ENCODE measurements at regions not wholly inside any gene's neighbourhood (a gene's known extent, or its start where the extent isn't known, plus 50 kb on each side); places are given as distances from the start of the nearest gene placed in this dataset.

DNA sequence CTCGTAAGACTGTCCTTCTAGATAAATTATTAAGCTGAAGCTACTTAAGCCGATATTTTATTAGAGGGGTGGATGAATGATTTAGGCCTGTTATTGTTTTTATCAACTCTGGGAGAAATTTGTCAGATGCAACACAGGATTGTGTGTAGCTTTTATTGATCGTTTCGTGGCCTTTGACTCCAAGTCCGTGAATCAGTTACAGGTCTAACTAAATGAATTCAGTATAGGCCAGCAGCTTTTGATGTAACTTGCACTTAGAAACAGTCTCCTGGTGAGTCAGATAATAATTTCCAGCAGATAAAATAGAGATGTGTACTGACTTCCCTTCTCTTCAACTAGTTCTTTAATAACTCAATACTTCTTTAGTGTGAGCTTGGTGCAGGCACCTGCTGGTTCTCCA is 341.7 kb upstream of the SMIM30 start:
- DNase-seq (ENCODE audit: low spot score): no peak

DNA sequence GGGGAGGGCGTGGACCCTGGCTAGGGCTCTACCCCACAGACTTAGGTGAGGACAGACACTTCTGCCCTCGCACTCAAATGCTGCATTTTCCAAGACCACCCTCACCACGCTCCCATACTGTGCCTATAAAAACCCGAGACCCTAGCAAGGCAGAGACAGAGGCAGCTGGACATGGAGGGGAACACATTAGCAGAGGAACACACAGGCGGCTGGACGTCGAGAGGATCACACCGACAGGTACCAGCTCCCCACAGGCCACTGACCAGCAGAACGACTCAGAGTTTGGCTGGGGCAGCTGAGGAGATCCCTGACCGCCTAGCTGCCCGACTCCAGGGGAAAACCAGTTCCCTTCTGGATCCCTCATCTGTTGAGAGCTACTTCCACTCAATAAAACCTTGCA is 338.2 kb upstream of the SMIM30 start:
- no peak for DNase-seq (ENCODE audit: low spot score)

DNA sequence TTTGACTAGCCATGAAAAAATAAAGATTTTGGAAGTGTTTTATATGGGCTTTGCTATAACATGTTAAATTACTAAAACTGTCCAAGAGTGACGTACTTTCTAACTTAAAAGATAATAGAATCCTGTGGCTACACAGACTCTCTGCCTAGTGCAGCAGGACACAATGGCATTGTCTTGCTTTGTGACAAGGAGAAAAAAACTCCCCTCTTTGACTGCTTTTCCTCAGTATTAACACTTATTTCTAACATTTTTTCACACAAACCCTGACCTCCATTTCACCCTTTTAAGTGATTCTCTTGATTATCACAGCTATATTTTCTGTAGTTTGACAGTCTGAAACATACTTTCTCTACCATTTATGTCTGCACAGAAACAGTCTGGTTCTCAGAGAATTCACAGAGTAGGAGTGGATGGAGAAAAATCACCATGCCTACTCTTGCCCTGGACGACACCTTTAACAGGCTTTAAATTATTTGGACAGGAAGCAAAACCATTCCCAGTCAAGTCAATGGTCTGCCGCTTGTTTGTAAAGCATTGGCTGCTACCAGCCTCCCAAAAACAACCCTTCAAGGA is 336.3 kb upstream of the SMIM30 start:
- DNase-seq (ENCODE audit: low spot score): no peak

DNA sequence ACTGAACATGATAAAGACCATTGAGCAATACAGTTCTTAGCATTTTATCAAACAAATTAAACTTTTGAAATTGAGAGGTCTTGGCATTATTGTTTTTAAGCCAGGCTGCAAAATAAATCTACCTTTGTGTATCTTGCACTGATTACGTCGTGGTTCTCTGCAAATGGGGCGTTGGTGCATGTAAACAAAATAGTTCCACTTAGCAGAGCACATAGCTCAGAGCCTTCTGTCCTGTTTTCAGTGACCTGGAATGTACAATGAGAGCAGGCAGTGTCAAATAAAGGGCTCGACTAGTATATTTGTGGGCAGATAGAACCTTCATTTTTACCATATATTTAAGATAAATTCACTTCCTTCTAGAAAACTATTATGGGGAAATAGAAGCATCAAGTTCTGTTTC is 333.9 kb upstream of the SMIM30 start:
- no peak for DNase-seq (ENCODE audit: low spot score)

DNA sequence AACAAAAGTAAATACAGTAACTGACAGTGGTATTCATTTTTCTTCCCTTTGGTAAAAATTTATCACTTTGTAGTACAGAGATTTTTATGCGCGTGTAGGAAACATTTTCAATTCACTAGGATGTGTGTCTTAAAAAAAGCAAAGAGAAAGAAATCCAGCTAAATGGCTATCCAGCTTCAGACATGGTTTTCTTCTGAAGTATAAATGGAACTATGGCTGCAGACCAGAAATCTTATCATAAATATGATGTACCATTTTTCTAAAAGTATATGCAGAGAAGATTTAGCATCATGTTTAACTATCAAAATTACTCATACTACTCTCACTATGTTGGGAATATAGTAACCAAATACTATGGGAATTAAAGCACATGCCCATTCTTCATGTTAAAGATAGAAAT is 328.4 kb upstream of the SMIM30 start:
- no peak for DNase-seq (ENCODE audit: low spot score)

DNA sequence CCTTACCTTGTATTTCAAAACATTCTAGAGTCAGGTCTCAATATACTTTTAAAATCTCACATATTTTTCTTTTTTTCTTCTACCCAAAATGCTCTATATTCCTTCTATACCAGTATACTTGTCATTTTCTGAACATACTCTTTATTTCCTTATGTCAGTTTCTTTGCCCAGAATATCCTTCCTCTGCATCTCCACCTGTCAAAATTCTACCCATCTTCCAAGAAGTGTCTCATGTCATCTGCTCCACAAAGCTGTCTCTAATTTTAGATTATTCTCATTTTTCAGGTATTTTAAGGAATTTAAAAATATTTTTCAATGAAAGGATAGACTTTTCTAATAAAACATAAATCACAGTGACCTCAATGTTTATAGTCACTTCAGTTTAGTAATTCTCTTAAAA is 328.0 kb upstream of the SMIM30 start:
- no peak for DNase-seq (ENCODE audit: low spot score)

DNA sequence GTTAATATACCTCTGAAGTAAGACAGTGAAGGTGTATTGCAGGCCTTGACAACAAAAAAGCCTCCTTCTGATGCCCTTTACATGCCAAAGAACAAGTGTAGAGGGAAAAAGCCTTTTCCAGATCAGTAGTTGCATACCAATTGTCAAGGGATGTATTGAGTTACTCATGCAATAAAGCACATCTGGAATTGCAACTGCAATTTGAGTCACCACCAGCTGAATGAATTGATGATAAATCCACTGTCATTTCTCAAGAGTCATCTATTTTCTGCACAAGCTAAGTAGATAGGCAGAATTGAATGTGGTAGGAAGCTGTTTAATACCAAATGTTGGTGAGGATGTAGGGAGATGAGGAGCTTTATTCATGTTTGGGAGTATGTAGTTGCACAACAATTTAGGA is 325.9 kb upstream of the SMIM30 start:
- DNase-seq (ENCODE audit: low spot score): no peak

DNA sequence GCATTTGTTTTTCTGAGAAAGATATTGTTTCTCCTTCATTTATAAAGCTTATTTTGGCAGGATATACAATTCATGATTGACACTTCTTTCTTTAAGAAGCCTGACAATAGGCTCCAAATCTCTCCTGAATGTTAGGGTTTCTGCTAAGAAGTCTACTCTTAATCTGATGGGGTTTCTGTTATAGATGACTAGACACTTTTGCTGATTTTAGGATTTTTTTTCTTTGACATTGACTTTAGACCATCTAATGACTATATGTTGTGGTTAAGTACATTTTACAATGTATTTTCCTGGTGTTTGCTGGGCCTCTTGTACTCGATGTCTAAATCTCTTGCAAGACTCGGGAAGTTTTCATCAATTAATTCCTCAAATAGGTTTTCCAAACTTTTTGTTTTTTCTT is 321.8 kb upstream of the SMIM30 start:
- DNase-seq (ENCODE audit: low spot score): no peak

DNA sequence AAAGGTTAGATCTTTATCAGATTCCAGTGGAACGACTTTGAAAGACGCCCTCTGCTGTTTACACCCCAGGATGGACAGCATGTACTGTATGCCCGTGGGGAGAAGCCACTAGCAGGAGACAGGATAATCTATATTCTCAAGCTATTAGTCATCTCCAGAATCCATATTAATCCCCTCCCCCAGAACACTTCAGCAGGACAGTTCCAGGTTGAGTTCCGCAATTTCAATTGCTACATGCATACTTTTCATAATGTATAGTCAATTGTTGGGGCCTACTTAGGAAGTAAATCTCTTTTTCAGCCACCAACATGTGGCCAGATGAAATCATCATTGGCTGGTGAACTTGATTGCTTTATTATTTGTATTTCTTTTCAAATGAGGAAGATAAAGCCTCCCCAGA is 313.1 kb upstream of the SMIM30 start:
- DNase-seq (ENCODE audit: low spot score): no peak

DNA sequence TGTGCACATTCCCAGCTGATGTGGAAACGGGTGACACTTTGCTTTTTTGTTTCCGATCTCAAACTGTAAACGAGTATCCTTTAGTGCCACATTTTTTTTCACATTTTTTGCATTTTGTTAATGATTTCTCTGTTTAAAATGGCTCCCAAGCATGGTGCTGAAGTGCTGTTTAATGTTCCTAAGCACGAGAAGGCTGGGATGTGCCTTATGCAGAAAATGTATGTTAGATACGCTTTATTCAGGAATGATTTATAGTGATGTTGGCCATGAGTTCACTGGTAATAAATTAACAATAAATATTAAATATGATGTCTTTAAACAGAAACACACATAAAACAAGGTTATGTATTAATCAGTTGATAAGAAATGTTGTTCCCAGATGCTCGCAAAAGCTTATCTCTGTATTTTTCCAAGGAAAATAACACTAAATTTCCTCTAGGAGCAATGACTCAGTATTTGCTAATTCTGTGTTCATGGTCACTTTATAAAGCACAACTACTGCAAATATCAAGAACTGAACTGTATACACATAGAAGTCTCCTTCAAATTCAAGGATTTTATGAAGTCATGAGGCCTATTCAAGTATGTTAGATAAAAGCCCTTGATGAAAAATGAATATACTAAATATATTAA is 305.9 kb upstream of the SMIM30 start:
- DNase-seq (ENCODE audit: low spot score): no peak

DNA sequence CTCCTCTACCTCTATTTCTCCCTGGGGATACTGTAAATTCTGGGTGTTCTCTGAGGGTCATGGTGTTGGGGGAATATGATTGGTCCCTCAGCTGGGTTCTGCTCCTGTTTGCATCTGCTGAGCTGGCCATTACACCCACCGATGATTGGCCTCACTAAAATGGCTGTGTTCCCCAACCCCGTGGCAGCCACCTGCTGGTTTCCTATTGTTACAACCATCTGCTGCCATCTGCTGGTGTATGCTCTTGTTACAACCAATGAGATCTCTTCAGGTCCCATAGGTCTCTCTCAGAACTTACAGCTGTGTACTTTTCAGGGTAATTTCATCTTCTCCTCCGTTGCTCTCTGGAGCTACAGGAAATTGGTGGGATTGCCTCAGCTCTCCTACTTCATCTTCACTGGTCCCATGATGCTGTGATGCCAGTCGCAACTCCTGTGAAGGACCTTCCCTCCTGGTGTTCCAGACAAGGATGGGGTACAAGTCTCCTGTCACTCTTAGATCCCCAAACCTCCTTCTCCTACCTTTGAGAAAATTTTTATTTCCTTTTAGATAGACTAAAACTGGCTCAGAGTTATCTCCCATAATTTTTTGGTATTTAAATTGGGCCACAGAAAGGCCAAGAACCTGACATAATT is 303.5 kb upstream of the SMIM30 start:
- peak; percentile 86 for DNase-seq (ENCODE audit: low spot score)

DNA sequence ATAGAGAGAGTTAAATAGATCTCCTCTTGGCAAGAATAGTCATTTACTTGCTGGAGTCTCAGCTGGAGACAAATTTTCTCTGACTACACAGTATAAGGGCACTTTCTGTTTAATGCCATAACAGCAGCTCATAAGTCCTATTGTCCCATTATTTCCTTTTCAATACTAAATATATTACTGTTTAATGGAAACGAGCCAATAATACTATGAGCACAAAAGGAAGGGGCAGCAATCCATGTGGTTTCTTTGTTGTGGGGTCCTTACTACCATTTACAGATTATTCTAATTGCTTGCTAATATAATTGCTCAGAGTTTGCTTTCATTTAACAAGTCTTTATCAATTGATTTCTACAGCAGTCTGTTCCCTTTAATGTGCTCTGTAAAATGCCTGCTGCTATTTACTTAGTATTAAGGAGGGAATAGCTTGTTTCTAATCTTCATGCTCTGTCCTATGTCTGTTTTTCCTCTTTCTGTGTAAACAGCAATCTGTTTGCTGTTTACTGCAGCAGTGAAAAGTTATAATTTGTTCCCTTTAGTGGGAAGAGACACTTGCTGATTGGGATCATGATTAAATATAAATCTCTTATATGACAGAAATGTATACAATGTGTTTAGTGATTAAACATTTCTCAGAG is 296.2 kb upstream of the SMIM30 start:
- no peak for DNase-seq (ENCODE audit: low spot score)

DNA sequence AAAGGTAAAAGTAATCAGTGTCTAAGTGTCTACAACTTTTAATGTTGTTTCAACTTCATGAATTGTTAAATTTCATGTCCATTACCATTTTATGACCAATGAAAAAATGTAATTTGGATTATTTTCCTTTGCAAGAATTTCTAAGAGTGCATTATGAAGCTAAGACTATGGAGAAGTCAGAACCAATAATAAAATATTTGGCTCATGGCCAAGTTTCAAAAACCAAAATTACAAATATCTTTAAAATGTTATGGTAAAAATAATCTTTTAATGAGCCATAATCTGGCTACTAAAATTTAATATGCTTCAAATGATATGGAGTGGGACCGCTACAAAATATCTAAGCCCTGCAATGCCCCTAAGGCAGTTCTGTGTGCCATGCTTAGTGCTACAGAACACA is 294.1 kb upstream of the SMIM30 start:
- no peak for DNase-seq (ENCODE audit: low spot score)

DNA sequence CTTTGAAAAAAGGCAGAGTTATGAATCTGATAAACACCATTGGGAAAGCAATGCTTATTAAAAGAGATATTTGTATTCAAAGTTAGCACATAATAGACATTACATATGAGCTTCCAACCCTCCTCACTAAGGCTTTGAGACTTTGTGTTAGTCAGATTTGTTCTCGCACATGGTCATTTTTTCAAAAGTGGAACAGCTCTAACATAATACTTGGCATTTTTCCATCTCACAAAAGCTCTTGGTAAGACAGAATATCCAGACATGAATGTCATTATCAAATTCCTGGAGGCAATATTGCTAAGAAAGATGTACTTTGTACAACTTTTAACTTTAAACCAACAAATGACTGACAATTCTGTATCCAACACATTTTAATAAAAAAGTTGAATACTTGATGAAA is 292.4 kb upstream of the SMIM30 start:
- DNase-seq (ENCODE audit: low spot score): no peak

DNA sequence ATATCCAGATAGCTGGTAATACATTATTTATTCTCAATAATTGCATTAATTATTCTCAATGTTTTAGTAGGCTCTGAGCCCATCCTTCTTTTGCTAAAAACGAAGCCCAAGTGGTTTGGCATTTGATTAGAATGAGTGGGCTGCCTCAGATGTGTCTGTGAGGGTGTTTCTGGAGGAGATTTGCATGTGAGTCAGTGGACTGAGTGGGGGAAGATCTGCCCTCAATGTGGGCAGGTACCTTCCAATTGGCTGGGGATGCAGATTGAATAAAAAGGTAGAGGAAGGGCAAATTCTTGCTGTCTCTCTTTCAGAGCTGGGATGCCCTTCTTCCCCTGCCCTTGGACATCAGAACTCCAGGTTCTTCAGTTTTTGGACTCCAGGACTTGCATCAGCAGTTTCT is 290.6 kb upstream of the SMIM30 start:
- no peak for DNase-seq (ENCODE audit: low spot score)

DNA sequence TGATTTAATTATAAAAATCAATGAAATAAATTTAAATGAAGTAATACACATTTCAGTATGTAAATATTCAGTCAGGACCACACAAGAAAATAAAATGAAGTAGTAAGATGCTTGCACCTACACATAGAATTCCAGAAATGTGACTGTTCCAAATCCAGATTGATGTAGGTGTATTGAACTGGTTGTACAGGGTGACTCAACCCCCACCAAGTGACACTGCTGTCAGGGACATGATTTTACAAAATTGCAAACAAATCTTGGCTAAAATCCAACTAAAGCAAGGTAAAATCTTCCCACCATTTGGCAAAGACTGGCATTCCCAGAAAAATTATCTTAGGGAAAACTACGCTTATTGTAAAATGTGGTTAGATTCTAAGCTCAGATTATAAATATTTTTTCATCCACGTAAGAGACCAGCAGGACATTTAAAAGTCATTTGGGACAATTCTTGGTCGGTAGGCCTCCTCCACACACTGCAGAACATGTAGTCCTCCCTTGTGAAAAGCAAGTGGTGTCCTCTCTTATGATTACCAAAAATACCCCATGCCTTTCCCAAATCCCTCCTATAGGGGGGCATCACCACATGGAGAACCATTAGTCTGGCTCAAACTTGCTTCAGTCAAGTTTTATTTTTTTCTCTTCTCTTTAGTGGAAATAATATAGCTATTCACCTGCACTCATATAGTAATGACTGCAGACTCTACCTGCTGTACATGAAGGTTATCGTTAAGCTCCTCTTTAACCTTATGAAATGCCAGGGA is 287.1 kb upstream of the SMIM30 start:
- no peak for DNase-seq (ENCODE audit: low spot score)

DNA sequence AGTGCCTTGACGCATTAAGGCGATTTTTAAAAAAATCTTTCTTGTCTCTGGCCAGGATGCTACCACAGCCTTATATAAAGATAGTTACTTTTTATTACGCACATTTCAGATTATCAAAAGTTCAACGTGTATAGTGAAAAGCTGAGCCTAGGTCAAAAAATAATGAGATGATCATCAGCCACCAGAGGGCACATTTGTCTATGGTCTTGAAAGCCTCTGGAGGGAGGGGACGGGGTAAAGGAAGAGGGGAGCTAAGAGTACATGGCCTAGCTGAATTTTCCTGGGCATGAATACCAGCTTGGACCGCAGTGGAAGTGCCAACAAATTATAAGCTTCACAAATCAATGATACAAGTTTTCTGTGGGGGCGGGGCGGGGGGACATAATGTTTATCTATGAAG is 285.9 kb upstream of the SMIM30 start:
- DNase-seq (ENCODE audit: low spot score): no peak

DNA sequence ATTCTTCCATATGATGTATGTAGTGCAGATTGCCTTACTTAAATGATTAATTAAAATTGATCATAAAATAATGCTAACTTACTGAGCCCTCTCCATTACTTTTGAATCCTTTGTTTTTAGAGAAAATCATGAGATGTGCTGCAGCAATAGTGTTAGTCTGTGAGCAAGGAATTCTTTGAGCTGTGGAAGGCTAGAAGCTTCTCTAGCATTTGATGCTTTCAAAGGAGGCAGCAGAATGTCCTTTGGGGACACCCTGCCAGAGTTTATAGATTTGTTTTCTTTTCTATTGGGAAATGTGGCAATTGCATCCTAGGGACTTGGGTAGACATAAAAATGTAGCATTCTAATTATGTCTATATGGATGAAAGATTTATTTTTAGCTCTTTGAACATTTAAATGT is 284.1 kb upstream of the SMIM30 start:
- DNase-seq (ENCODE audit: low spot score): no peak

DNA sequence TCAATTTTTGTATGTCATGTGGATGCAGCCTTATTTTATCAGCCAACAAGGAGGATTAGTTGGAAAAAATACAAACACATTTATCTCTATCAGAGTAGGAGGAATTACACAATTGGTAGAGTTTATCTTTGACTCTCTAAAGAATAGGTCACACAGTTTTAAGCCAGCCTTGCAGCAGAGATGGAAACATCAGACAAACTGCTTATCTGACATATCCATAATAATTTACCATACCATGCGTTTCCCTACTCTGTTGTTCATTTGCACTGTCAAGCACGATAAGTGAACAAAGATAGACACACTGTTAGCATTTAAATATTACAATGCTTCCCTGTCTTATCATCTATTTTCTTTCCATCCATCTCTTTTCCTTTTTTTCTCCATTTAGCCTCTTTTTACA is 283.7 kb upstream of the SMIM30 start:
- no peak for DNase-seq (ENCODE audit: low spot score)

DNA sequence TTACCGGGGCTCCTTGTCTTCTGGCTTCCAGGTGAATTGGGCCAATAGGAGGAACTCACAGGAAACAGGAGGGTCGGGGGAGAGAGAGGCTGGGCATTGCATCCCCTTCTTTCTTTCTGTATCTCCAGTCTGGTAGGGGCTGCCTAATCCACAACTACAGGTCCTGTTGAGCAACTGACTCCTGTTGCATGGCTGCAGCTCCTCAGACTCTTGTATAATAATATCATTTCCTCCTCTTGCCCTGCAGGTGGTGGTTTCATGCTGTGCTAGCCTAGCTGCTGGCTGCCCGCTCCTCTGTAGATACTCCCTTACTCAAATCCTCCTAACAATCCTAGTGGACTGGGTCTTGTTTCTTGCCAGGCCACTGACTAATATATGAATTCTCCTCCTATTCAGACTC is 276.5 kb upstream of the SMIM30 start:
- DNase-seq (ENCODE audit: low spot score): no peak

DNA sequence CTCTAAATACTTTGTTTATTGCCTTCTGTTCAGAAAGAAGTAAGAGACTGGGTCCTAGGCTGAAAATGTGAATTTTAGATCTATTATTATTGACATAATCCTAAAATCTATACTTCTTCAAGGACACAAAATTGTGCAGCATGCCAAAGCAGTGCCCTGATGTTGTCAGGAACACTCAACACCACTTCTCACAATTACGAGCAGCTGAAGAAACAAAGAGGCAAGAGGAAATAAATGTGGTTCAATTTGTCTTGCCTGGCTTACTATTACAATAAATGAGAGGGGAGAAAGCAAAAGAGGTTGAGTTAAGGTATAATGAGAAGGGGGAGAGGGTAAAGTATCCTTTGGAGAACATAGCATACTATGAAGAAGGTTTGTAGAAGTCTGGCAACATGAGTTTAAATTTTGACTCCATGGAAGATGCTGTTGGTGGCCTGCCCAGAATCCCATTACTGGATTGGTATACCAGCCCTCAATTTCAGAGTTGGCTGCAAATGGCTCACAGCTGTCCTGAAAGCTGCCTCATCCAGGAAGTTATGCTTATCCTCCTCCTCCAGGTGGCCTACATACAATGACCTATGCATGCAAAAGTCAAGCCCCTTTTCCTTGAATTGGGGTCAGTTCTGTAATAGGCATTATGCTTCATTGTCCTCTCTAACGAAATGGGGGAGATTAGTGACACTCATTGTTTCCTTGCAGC is 274.6 kb upstream of the SMIM30 start:
- no peak for DNase-seq (ENCODE audit: low spot score)

DNA sequence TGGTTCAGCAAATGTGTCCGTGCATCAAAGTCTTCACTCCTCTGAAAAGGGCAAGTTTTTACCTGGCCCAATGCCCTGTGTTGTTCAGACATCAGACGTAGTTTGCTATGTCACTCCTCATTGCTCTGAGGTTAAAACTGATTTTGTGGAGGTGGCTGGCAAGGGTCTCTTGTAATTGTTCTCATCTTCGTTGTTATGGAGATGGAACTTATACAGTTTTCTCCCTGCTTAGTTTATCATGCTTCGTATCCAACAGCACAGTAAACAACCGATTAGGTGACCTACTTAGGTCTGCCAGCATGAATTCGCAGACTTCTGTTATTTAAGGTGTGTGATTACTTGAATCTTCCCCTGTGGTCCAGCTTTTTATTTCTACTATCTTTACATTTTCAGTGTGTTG is 274.1 kb upstream of the SMIM30 start:
- no peak for DNase-seq (ENCODE audit: low spot score)

All from activated CD4-positive, alpha-beta T cell treated with anti-CD3 and anti-CD28 coated beads, Interleukin-2, Interleukin-4, amounts not matched to agents 100 ng/mL and 50 ng/mL, durations not matched to agents 16 hours and 8 hours (primary cell).